Tibial nerve (tissue), 4 donors: ENCODE measurements at regions not wholly inside any gene's neighbourhood (a gene's known extent, or its start where the extent isn't known, plus 50 kb on each side); places are given as distances from the start of the nearest gene placed in this dataset.

Experiments used
- DNase-seq, 2 donors: peaks; one replicate each; pipeline ENCODE4 v3.0.0-alpha.2; 2019; ENCODE audit warnings: low spot score in 2 of 2
- H3K27ac ChIP-seq, 4 donors: fragments of 200-600 bp; sonication (generic) in 3 of 4; one replicate each; pipeline ENCODE4 v1.5.1; 2017 to 2019; ENCODE audit warnings: mild to moderate bottlenecking in 1 of 4
- H3K27me3 ChIP-seq, 2 donors: fragments of 200-600 bp; sonication (generic) in 1 of 2; one replicate each; pipeline versions ENCODE4 v1.5.1 to v1.6.0; 2017 to 2019
- H3K36me3 ChIP-seq, 3 donors: fragments of 200-600 bp; sonication (generic); one replicate each; pipeline ENCODE4 v1.5.1; 2018 to 2019
- H3K4me1 ChIP-seq, 4 donors: fragments of 200-600 bp; sonication (generic) in 3 of 4; one replicate each; pipeline ENCODE4 v1.5.1; 2017 to 2019
- H3K4me3 ChIP-seq, 4 donors: fragments of 200-600 bp; sonication (generic) in 3 of 4; one replicate each; pipeline ENCODE4 v1.5.1; 2017 to 2019; ENCODE audit warnings: mild to moderate bottlenecking in 1 of 4, moderate library complexity in 1 of 4
- H3K9me3 ChIP-seq, 4 donors: fragments of 200-600 bp; sonication (generic) in 3 of 4; one replicate each; pipeline ENCODE4 v1.5.1; 2017 to 2019
- CTCF ChIP-seq, 5 experiments: fragments of 200-600 bp in 3 of 5; fragments of 450-650 bp in 2 of 5; sonication (generic) in 3 of 5; IDR thresholded peaks; one replicate each; pipeline ENCODE4 v1.5.1; 2016 to 2019; ENCODE audit warnings: antibody characterized with exemption in 5 of 5, mild to moderate bottlenecking in 3 of 5, moderate library complexity in 2 of 5
- EP300 ChIP-seq, 2 donors: sonication (generic); formaldehyde crosslinking; IDR thresholded peaks; one replicate each; pipeline ENCODE4 v1.6.1; 2017; ENCODE audit warnings: antibody characterized with exemption in 2 of 2, mild to moderate bottlenecking in 1 of 2
- POLR2A ChIP-seq, 2 donors: fragments of 450-650 bp; IDR thresholded peaks; one replicate each; pipeline ENCODE4 v1.6.1; 2017; ENCODE audit warnings: antibody characterized with exemption in 2 of 2, mild to moderate bottlenecking in 2 of 2, moderate library complexity in 2 of 2
- WGBS, 2 donors: methylation state at CpG; one replicate each; pipeline ENCODE4 v1.1.5; 2018; 5-methylcytosine and 5-hydroxymethylcytosine counted together

- DNase-seq = no peak
- no peak overlapping the region for H3K27ac ChIP-seq
- no peak overlapping the region for H3K4me3 ChIP-seq
- 36 to 46% methylated on average over 2 of the region's 2 CpGs for WGBS, 2 donors
- no peaks in the 10 kb centered on the region for H3K9me3 ChIP-seq
- no peak for TF ChIP-seq CTCF (IDR thresholded peaks at IDR 0.05)
- H3K27me3 ChIP-seq = no peaks in the 10 kb centered on the region
- H3K4me1 ChIP-seq = no peaks in the 10 kb centered on the region
- H3K36me3 ChIP-seq = no peaks in the 10 kb centered on the region
These were observed 89.2 kb upstream of the LINC00305 start for GRCh38 chr18:64238076-64238475.

DNA sequence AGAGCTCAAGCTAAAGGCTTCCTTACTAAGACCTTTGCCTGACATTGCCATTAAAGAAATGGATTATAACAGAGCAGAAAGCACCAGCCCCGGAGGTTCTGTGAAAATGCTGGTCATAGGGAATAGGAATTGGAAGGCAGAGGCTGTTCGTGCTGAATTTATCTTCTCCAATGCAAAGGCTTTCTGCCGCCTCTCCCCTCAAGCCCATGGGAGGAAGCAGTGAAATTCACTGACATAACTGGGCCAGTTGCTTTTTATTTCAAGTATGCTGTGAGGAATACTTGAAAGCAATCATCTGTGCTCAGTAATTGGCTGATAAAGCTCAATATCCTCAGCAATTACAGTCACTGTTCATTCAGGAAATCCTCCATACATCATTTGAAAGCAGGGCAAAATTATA lies 85.4 kb upstream of the LINC00305 start:
- 18 to 22% methylated on average over 3 of the region's 3 CpGs for WGBS, 2 donors
- Histone ChIP-seq H3K4me3 (no peak overlapping the region), H3K9me3 (peaks cover 0 to 6% (median 0%) of the 10 kb centered on the region in 4 donors), H3K4me1 (no peaks in the 10 kb centered on the region), H3K27ac (no peak overlapping the region), H3K27me3 (no peaks in the 10 kb centered on the region), H3K36me3 (no peaks in the 10 kb centered on the region)
- TF ChIP-seq POLR2A (IDR thresholded peaks at IDR 0.05) (no peak), EP300 (IDR thresholded peaks at IDR 0.05) (no peak), CTCF (IDR thresholded peaks at IDR 0.05) (no peak)
- DNase-seq = no peak

DNA sequence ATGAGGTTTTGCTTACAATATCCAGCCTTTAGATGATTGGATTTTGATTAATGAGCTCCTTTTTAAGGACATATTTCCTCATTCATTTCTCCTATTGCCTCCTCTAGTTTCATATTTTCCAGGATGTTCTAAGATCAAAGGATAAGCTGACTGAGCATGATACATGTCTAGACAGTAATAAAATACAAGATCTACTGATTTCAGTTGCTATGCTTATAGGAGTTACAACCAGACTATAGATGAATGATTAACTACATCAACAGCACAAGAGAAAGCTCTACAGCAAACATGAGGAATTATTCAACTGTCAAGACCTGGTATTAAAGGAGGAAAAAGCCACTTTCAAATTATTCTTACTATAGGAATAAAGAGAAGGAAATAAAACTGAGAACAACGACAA lies 85.0 kb upstream of the LINC00305 start:
- Histone ChIP-seq H3K4me1 (no peaks in the 10 kb centered on the region), H3K27ac (no peak overlapping the region), H3K27me3 (no peaks in the 10 kb centered on the region), H3K36me3 (no peaks in the 10 kb centered on the region), H3K4me3 (no peak overlapping the region), H3K9me3 (peaks cover 0 to 6% (median 0%) of the 10 kb centered on the region in 4 donors)
- 43 to 60% methylated on average over 1 of the region's 1 CpG for WGBS, 2 donors
- DNase-seq = no peak
- TF ChIP-seq EP300 (IDR thresholded peaks at IDR 0.05) (no peak), POLR2A (IDR thresholded peaks at IDR 0.05) (no peak), CTCF (IDR thresholded peaks at IDR 0.05) (no peak)

GRCh38 chr18:64220941-64221340 lies 72.1 kb upstream of the LINC00305 start:
- TF ChIP-seq POLR2A (IDR thresholded peaks at IDR 0.05) (no peak), EP300 (IDR thresholded peaks at IDR 0.05) (no peak), CTCF (IDR thresholded peaks at IDR 0.05) (no peak)
- Histone ChIP-seq H3K4me1 (no peaks in the 10 kb centered on the region), H3K9me3 (no peaks in the 10 kb centered on the region), H3K4me3 (no peak overlapping the region), H3K36me3 (no peaks in the 10 kb centered on the region), H3K27ac (no peak overlapping the region), H3K27me3 (no peaks in the 10 kb centered on the region)
- WGBS, 2 donors = 82 to 94% methylated on average over 2 of the region's 2 CpGs
- no peak for DNase-seq

DNA sequence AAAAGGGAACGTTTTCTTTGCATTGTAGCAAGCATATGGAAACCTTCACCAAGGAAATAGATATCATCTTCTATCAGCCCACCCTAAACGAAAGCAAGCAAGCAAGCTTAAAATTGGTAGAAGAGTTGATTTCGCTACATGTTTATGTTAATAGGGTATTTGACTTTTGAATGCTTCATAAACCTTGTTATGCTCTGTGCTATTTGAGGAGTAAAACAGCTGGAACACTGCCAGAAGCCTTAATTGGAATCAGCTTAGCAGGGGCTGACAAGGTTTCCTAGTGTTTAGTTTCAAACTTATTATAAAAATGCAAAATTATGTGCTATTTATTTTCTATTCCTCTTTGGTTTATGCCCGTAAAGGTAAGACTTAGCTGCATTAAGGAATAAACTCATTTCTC lies 70.6 kb upstream of the LINC00305 start:
- H3K27ac ChIP-seq = no peak overlapping the region
- H3K27me3 ChIP-seq = no peaks in the 10 kb centered on the region
- H3K4me3 ChIP-seq = no peak overlapping the region
- TF ChIP-seq POLR2A (IDR thresholded peaks at IDR 0.05) = no peak
- TF ChIP-seq CTCF (IDR thresholded peaks at IDR 0.05) = no peak
- no peak for TF ChIP-seq EP300 (IDR thresholded peaks at IDR 0.05)
- no peak for DNase-seq
- WGBS, 2 donors = 68% methylated on average over 4 of the region's 4 CpGs
- H3K36me3 ChIP-seq = no peaks in the 10 kb centered on the region
- H3K9me3 ChIP-seq = no peaks in the 10 kb centered on the region
- no peaks in the 10 kb centered on the region for H3K4me1 ChIP-seq
